OCI-LY3 (cell line): ENCODE measurements at regions not wholly inside any gene's neighbourhood (a gene's known extent, or its start where the extent isn't known, plus 50 kb on each side); places are given as distances from the start of the nearest gene placed in this dataset.

Experiments used
- H2AFZ ChIP-seq: fragments of 200-600, 300-600 bp; shearing (Covaris generic); 2 replicates; pipeline ENCODE4 v1.6.0; 2014; ENCODE audit warnings: antibody characterized with exemption, low read depth, low read length
- H3K27ac ChIP-seq: fragments of 200-600, 300-600 bp; sonication (generic); 2 replicates; pipeline ENCODE4 v1.5.1; 2014; ENCODE audit warnings: mild to moderate bottlenecking, low read length, moderate library complexity, mixed read lengths
- H3K27me3 ChIP-seq: fragments of 200-600, 300-600 bp; sonication (generic); 2 replicates; pipeline ENCODE4 v1.6.1; 2014; ENCODE audit warnings: low read depth, low read length, mixed read lengths
- H3K36me3 ChIP-seq: fragments of 200-600, 300-600 bp; sonication (generic); replicated peaks from 2 replicates; pipeline ENCODE3; 2014; ENCODE audit warnings: low read depth, low read length, mixed read lengths
- H3K4me1 ChIP-seq: fragments of 300-600, 200-600 bp; sonication (generic); 2 replicates; pipeline ENCODE4 v1.6.1; 2014; ENCODE audit warnings: low read length, mixed read lengths
- H3K4me2 ChIP-seq: fragments of 200-600, 300-600 bp; sonication (generic); 2 replicates; pipeline ENCODE4 v1.6.1; 2014; ENCODE audit warnings: low read length, mixed read lengths
- H3K4me3 ChIP-seq: fragments of 300-600, 200-600 bp; sonication (generic); 2 replicates; pipeline ENCODE4 v1.5.1; 2014; ENCODE audit warnings: antibody characterized with exemption, mild to moderate bottlenecking, low read length, moderate library complexity
- H3K79me2 ChIP-seq: fragments of 300-600, 200-600 bp; shearing (Covaris generic); 2 replicates; pipeline ENCODE4 v1.6.1; 2014; ENCODE audit warnings: mild to moderate bottlenecking, low read length, mixed read lengths
- H3K9ac ChIP-seq: fragments of 300-600, 200-600 bp; shearing (Covaris generic); 2 replicates; pipeline ENCODE4 v1.6.0; 2014; ENCODE audit warnings: mild to moderate bottlenecking, low read length, moderate library complexity
- H3K9me3 ChIP-seq: fragments of 200-600, 300-600 bp; shearing (Covaris generic); 2 replicates; pipeline ENCODE4 v1.6.1; 2014; ENCODE audit warnings: low read length, mixed read lengths; ENCODE audit not compliant: insufficient read depth
- H4K20me1 ChIP-seq: fragments of 200-600, 300-600 bp; sonication (generic); 2 replicates; pipeline ENCODE4 v1.6.1; 2016; ENCODE audit warnings: low read length, mixed read lengths; ENCODE audit not compliant: insufficient read depth
- CTCF ChIP-seq: fragments of 200-600, 300-600 bp; sonication (generic); IDR thresholded peaks from 2 replicates; pipeline ENCODE4 v1.5.1; 2014; ENCODE audit warnings: antibody characterized with exemption, low read length, low read depth
- EZH2phosphoT487 ChIP-seq: fragments of 200-600 bp; shearing (Covaris generic); IDR thresholded peaks from 2 replicates; pipeline ENCODE4 v1.6.1; 2018; ENCODE audit warnings: antibody characterized with exemption, mixed run types, low read depth

DNA sequence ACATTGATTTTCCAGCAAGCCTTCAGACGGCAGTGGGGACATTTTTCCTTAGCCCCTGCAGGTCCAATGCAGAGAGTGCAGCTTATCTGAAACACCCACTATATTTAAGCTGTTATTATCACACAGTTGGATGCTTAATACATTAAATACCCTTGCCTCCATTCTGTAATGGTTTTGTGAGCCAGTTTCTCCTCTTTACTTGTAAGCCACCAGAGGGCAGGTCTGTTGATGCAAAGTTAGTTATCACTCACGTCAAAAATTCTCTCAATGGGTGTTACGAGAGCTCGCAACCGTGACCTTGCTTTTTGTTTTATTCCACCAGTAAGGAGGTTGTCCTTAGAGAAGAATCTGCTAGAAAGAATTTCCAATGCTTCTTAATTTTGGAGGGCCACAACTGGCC, 189.8 kb downstream of the INSIG2 start:
- Histone ChIP-seq H3K9me3 (no peaks in the 10 kb centered on the region), H3K9ac (no peak overlapping the region), H3K36me3 (no peaks in the 10 kb centered on the region), H3K27me3 (no peaks in the 10 kb centered on the region), H3K27ac (no peak overlapping the region), H2AFZ (no peak overlapping the region), H3K4me2 (no peak overlapping the region), H4K20me1 (no peaks in the 10 kb centered on the region; the same call in 1 of the 2 replicates), H3K4me3 (no peak overlapping the region), H3K79me2 (no peaks in the 10 kb centered on the region), H3K4me1 (no peaks in the 10 kb centered on the region)
- TF ChIP-seq CTCF (peak; percentile 5; the same call in 1 of the 2 replicates), EZH2phosphoT487 (no peak)

GRCh38 chr2:118274841-118275510, 186.7 kb downstream of the INSIG2 start:
- peaks cover 2% of the 10 kb centered on the region; the same call in 1 of the 2 replicates for H3K27me3 ChIP-seq
- H3K4me3 ChIP-seq, result no peak overlapping the region

GRCh38 chr2:118272391-118272790, 184.1 kb downstream of the INSIG2 start:
- Histone ChIP-seq H3K4me3 (no peak overlapping the region), H3K27me3 (peaks cover 2% of the 10 kb centered on the region; the same call in 1 of the 2 replicates), H3K9ac (no peak overlapping the region)

More at GRCh38 chr2:118274841-118275510, 186.7 kb downstream of the INSIG2 start:
- Histone ChIP-seq H3K4me1 (no peaks in the 10 kb centered on the region), H4K20me1 (no peaks in the 10 kb centered on the region; the same call in 1 of the 2 replicates), H3K36me3 (no peaks in the 10 kb centered on the region), H3K9ac (no peak overlapping the region), H3K4me2 (no peak overlapping the region), H3K27ac (no peak overlapping the region), H3K9me3 (no peaks in the 10 kb centered on the region), H2AFZ (no peak overlapping the region), H3K79me2 (no peaks in the 10 kb centered on the region)
- TF ChIP-seq CTCF (no peak), EZH2phosphoT487 (no peak)

More at GRCh38 chr2:118272391-118272790, 184.1 kb downstream of the INSIG2 start:
- Histone ChIP-seq H3K79me2 (no peaks in the 10 kb centered on the region), H3K27ac (no peak overlapping the region), H2AFZ (no peak overlapping the region), H3K9me3 (no peaks in the 10 kb centered on the region), H3K4me2 (no peak overlapping the region), H3K4me1 (no peaks in the 10 kb centered on the region), H4K20me1 (no peaks in the 10 kb centered on the region), H3K36me3 (no peaks in the 10 kb centered on the region)
- no peak for TF ChIP-seq EZH2phosphoT487
- no peak for TF ChIP-seq CTCF
